ENCODE measurements at regions not wholly inside any gene's neighbourhood (a gene's known extent, or its start where the extent isn't known, plus 50 kb on each side); places are given as distances from the start of the nearest gene placed in this dataset.

- TF ChIP-seq, protein P1, sequence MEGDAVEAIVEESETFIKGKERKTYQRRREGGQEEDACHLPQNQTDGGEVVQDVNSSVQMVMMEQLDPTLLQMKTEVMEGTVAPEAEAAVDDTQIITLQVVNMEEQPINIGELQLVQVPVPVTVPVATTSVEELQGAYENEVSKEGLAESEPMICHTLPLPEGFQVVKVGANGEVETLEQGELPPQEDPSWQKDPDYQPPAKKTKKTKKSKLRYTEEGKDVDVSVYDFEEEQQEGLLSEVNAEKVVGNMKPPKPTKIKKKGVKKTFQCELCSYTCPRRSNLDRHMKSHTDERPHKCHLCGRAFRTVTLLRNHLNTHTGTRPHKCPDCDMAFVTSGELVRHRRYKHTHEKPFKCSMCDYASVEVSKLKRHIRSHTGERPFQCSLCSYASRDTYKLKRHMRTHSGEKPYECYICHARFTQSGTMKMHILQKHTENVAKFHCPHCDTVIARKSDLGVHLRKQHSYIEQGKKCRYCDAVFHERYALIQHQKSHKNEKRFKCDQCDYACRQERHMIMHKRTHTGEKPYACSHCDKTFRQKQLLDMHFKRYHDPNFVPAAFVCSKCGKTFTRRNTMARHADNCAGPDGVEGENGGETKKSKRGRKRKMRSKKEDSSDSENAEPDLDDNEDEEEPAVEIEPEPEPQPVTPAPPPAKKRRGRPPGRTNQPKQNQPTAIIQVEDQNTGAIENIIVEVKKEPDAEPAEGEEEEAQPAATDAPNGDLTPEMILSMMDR (conservative IDR thresholded peaks at IDR 0.05; ENCODE audit: low read depth, low read length) = no peak
- H3K4me3 ChIP-seq (ENCODE audit: low read length) = no peak overlapping the region
- no peak for DNase-seq (ENCODE audit: low read depth)
Observed at GRCh38 chr2:146873646-146874259, 971.1 kb upstream of the ACVR2A start.

DNA sequence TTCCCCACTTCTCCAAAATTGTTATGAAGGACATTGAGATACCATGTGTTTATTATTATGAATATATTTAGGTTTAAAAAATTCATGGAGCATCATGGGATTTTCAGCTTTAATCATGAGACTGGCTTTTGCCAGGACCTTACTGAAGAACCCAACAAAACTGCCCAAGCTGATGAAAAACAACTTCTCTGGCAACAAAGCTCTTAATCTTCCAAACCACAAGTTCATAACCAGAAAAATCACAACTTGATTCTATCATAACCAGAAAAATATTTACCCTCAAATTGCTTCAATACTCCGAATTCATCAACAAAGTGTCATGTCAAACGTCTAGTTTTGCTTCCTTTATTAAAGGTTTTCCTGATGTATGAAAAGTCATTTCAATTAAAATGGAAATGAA, 971.8 kb upstream of the ACVR2A start:
- no peak for DNase-seq (ENCODE audit: low read depth)
- no peak overlapping the region for H3K4me3 ChIP-seq (ENCODE audit: low read length)
- TF ChIP-seq, protein P1 (conservative IDR thresholded peaks at IDR 0.05; ENCODE audit: low read depth, low read length) = no peak

- DNase-seq (ENCODE audit: low read depth) = no peak
- TF ChIP-seq, protein P1 (conservative IDR thresholded peaks at IDR 0.05; ENCODE audit: low read depth, low read length) = no peak
- H3K4me3 ChIP-seq (ENCODE audit: low read length) = no peak overlapping the region
Observed at GRCh38 chr2:146870691-146871090, 974.1 kb upstream of the ACVR2A start.

GRCh38 chr2:146869328-146869727, 975.5 kb upstream of the ACVR2A start:
- TF ChIP-seq, protein P1 (conservative IDR thresholded peaks at IDR 0.05; ENCODE audit: low read depth, low read length) = no peak
- H3K4me3 ChIP-seq (ENCODE audit: low read length) = no peak overlapping the region
- no peak for DNase-seq (ENCODE audit: low read depth)

- TF ChIP-seq, protein P1 (conservative IDR thresholded peaks at IDR 0.05; ENCODE audit: low read depth, low read length) = no peak
- no peak overlapping the region for H3K4me3 ChIP-seq (ENCODE audit: low read length)
- DNase-seq (ENCODE audit: low read depth) = no peak
Observed at GRCh38 chr2:146868051-146868450, 976.8 kb upstream of the ACVR2A start.

DNA sequence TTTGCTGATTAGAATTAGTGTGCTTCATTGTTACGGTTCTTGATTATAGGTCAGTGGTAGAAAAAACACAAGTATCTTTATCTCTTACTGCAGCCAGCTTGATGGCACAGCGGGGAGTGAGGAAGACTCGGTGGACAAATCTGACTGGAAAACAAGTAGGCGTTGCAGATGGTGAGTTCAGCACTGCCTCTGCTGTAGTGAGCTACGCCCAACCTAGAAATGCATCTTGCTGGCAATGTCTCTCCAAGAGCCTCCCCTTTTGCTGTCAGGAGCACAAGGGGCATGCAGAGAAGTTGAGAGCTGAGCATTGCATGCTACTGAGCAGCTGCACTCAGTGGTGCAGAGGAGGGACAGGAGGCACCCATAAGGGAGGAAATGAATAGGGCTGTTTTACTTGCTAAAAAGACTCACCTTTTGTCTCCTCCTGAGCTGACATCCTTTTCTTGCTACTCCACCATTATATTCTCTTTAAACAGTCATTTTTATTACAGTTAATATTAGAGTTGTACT, 977.3 kb upstream of the ACVR2A start:
- H3K4me3 ChIP-seq (ENCODE audit: low read length) = no peak overlapping the region
- no peak for DNase-seq (ENCODE audit: low read depth)
- TF ChIP-seq, protein P1 (conservative IDR thresholded peaks at IDR 0.05; ENCODE audit: low read depth, low read length) = no peak

DNA sequence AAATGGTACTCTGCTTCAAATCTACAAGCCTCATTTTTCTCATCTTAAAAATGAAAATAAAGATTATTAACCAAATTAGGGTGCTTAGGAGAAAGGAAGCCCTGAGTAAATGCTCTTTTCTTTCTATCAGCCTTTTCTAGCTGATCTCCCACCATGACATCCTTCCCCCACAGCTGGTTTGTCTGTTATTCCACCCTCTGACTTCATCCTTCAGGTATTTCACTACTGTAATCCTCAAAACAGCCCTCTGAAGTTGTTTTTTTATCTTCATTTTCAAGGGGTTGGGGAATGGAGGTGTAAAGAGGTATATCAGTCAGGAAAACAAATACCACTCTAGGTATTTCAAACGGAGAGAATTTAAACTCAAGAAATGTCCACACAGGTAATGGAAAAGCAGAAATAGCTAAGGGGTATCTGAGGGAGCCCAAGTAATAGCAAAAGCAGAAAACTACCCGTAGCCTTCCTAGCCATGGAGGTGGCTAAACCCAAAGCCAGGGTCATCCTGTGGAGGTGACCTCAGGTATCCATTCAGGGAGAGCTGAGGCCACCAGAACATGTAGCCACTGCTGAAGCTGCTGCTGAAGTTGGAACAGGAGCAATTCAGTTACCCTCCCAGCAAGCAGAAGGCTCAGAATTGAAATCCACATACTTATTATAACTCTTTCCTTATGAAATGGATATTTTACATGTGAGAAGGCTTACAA, 990.9 kb upstream of the ACVR2A start:
- TF ChIP-seq, protein P1 (conservative IDR thresholded peaks at IDR 0.05; ENCODE audit: low read depth, low read length) = no peak
- DNase-seq (ENCODE audit: low read depth) = no peak

More for the DNA sequence above, 990.9 kb upstream of the ACVR2A start:
- H3K4me3 ChIP-seq (ENCODE audit: low read length) = no peak overlapping the region
